ENCODE measurements at regions not wholly inside any gene's neighbourhood (a gene's known extent, or its start where the extent isn't known, plus 50 kb on each side); places are given as distances from the start of the nearest gene placed in this dataset.

GRCh38 chr1:214209260-214209808 is 71.6 kb upstream of the SMYD2 start:
- no peak for DNase-seq

- no peak for DNase-seq
Measured at GRCh38 chr1:214213136-214213535, 67.8 kb upstream of the SMYD2 start.

GRCh38 chr1:214214851-214215250 is 66.1 kb upstream of the SMYD2 start:
- DNase-seq, result no peak

- DNase-seq, result no peak
Measured at GRCh38 chr1:214215583-214215982, 65.4 kb upstream of the SMYD2 start.

- DNase-seq, result no peak
Measured at GRCh38 chr1:214216021-214216420, 64.9 kb upstream of the SMYD2 start.

GRCh38 chr1:214216779-214217178 is 64.2 kb upstream of the SMYD2 start:
- no peak for DNase-seq

GRCh38 chr1:214219902-214220301 is 61.1 kb upstream of the SMYD2 start:
- no peak for DNase-seq

GRCh38 chr1:214220891-214221290 is 60.1 kb upstream of the SMYD2 start:
- DNase-seq, result no peak

- no peak for DNase-seq
Measured at GRCh38 chr1:214224611-214225354, 56.2 kb upstream of the SMYD2 start.

GRCh38 chr1:214228976-214229375 is 52.0 kb upstream of the SMYD2 start:
- no peak for DNase-seq

- no peak for DNase-seq
Measured at GRCh38 chr1:214229736-214230135, 51.2 kb upstream of the SMYD2 start.

Data from activated CD4-positive, alpha-beta T cell treated with anti-CD3 and anti-CD28 coated beads, Interleukin-2, amount 50 U/mL, for 4 hours (primary cell).